IMR-90 (cell line): ENCODE measurements at regions not wholly inside any gene's neighbourhood (a gene's known extent, or its start where the extent isn't known, plus 50 kb on each side); places are given as distances from the start of the nearest gene placed in this dataset.

ENCODE experiments used
- ATAC-seq: fragments of 200-7000 bp; cut with Tn5 transposase; 2 replicates; pipeline ENCODE4 v1.9.1; 2020; ENCODE audit warnings: low read depth, mild to moderate bottlenecking, moderate library complexity
- BruUV-seq: library from RNA; stranded (reverse); fragments of 400-500 nt; replicated peaks from 2 replicates; lab custom pipeline; 2021; lab: Mats Ljungman, UMichigan
- CTCF ChIA-PET: fragments of 300-600 bp; formaldehyde crosslinking; extraction: SDS; loops from one replicate; lab custom pipeline; 2021; ENCODE audit warnings: antibody characterized with exemption; lab: Yijun Ruan, JAX
- POLR2A ChIA-PET: fragments of 300-600 bp; sonication (Branson Sonifier 250); formaldehyde crosslinking; loops from one replicate; lab custom pipeline; 2022; ENCODE audit warnings: antibody characterized with exemption; ENCODE audit not compliant: unreplicated experiment; lab: Charles Lee
- DNase-seq: peaks from one replicate; pipeline ENCODE4 v3.0.0; 2013
- H2AFZ ChIP-seq: replicated peaks from 2 replicates; pipeline ENCODE3; 2013; ENCODE audit warnings: low read length, mild to moderate bottlenecking; ENCODE audit not compliant: poor library complexity
- H2AK5ac ChIP-seq: 2 replicates; pipeline ENCODE4 v1.6.1; 2013; ENCODE audit warnings: low read depth, low read length, inconsistent platforms
- H2AK9ac ChIP-seq: replicated peaks from 2 replicates; pipeline ENCODE3; 2013; ENCODE audit warnings: mild to moderate bottlenecking, low read depth, low read length, moderate library complexity; ENCODE audit not compliant: poor library complexity
- H2BK120ac ChIP-seq: 2 replicates; pipeline ENCODE4 v1.6.1; 2013; ENCODE audit warnings: low read depth, low read length, inconsistent platforms
- H2BK15ac ChIP-seq: 3 replicates; pipeline ENCODE4 v1.6.1; 2013; ENCODE audit warnings: low read depth, low read length, inconsistent platforms
- H2BK20ac ChIP-seq: 2 replicates; pipeline ENCODE4 v1.6.1; 2013; ENCODE audit warnings: low read depth, mild to moderate bottlenecking, inconsistent platforms, low read length, moderate library complexity
- H2BK5ac ChIP-seq: 2 replicates; pipeline ENCODE4 v1.6.1; 2013; ENCODE audit warnings: mild to moderate bottlenecking, low read depth, low read length, inconsistent platforms; ENCODE audit not compliant: poor library complexity, severe bottlenecking
- H3K14ac ChIP-seq: replicated peaks from 2 replicates; pipeline ENCODE4 v1.6.1; 2013; ENCODE audit warnings: low read depth, low read length, inconsistent platforms
- H3K18ac ChIP-seq: 2 replicates; pipeline ENCODE4 v1.6.1; 2013; ENCODE audit warnings: low read depth, low read length, control low read depth
- H3K23ac ChIP-seq: 2 replicates; pipeline ENCODE4 v1.6.1; 2013; ENCODE audit warnings: low read depth, low read length, inconsistent platforms
- H3K27ac ChIP-seq: 2 replicates; pipeline ENCODE4 v1.5.1; 2013; ENCODE audit warnings: mild to moderate bottlenecking, control low read depth, low read length; ENCODE audit not compliant: insufficient read depth
- H3K27me3 ChIP-seq: 2 replicates; pipeline ENCODE4 v1.6.1; 2013; ENCODE audit warnings: low read length; ENCODE audit not compliant: control insufficient read depth, insufficient read depth
- H3K36me3 ChIP-seq: 2 replicates; pipeline ENCODE4 v1.6.1; 2013; ENCODE audit warnings: low read length, mixed read lengths; ENCODE audit not compliant: control insufficient read depth, insufficient read depth
- H3K4ac ChIP-seq: 2 replicates; pipeline ENCODE4 v1.6.1; 2013; ENCODE audit warnings: low read depth, low read length, inconsistent platforms
- H3K4me1 ChIP-seq: 2 replicates; pipeline ENCODE4 v1.6.1; 2013; ENCODE audit warnings: low read length, mixed read lengths; ENCODE audit not compliant: control insufficient read depth, insufficient read depth
- H3K4me2 ChIP-seq: 2 replicates; pipeline ENCODE4 v1.6.1; 2013; ENCODE audit warnings: low read depth, mild to moderate bottlenecking, control low read depth, low read length, moderate library complexity
- H3K4me3 ChIP-seq: 2 replicates; pipeline ENCODE4 v1.5.1; 2013; ENCODE audit warnings: low read depth, mild to moderate bottlenecking, control low read depth, low read length, moderate library complexity; ENCODE audit not compliant: insufficient read depth
- H3K56ac ChIP-seq: 2 replicates; pipeline ENCODE4 v1.6.1; 2013; ENCODE audit warnings: low read length, inconsistent platforms; ENCODE audit not compliant: insufficient read depth; ENCODE audit errors: extremely low read depth
- H3K79me1 ChIP-seq, 2 experiments: 2 replicates each; pipeline ENCODE4 v1.6.1; 2013; ENCODE audit warnings: low read length in 2 of 2, inconsistent platforms in 1 of 2, low read depth in 1 of 2
- H3K9ac ChIP-seq: 2 replicates; pipeline ENCODE4 v1.6.1; 2013; ENCODE audit warnings: low read depth, low read length, control low read depth
- H3K9me1 ChIP-seq: 2 replicates; pipeline ENCODE4 v1.6.1; 2013; ENCODE audit warnings: low read length, inconsistent platforms; ENCODE audit not compliant: insufficient read depth
- H3K9me3 ChIP-seq: 2 replicates; pipeline ENCODE4 v1.6.1; 2013; ENCODE audit warnings: low read length; ENCODE audit not compliant: control insufficient read depth, insufficient read depth
- H4K20me1 ChIP-seq: 2 replicates; pipeline ENCODE4 v1.6.1; 2013; ENCODE audit warnings: low read length, inconsistent platforms; ENCODE audit not compliant: insufficient read depth
- H4K5ac ChIP-seq: 2 replicates; pipeline ENCODE4 v1.6.1; 2013; ENCODE audit warnings: mild to moderate bottlenecking, low read depth, low read length, control low read depth
- H4K8ac ChIP-seq, 2 experiments: 2 replicates each; pipeline ENCODE4 v1.6.1; 2013; ENCODE audit warnings: low read depth in 2 of 2, low read length in 2 of 2, control low read depth in 1 of 2, inconsistent platforms in 1 of 2
- H4K91ac ChIP-seq: 2 replicates; pipeline ENCODE4 v1.6.1; 2013; ENCODE audit warnings: low read depth, low read length, inconsistent platforms; ENCODE audit not compliant: insufficient read depth
- CEBPB ChIP-seq: IDR thresholded peaks from 2 replicates; pipeline ENCODE4 v1.6.1; 2012; ENCODE audit warnings: low read depth, low read length, improper control_type of control experiment
- CHD1 ChIP-seq: IDR thresholded peaks from 2 replicates; pipeline ENCODE4 v1.6.1; 2012; ENCODE audit warnings: low read depth, low read length, improper control_type of control experiment
- FOS ChIP-seq: fragments of 150-350 bp; IDR thresholded peaks from 2 replicates; pipeline ENCODE4 v1.6.1; 2016; ENCODE audit warnings: low read depth, low read length
- MAFK ChIP-seq: IDR thresholded peaks from 2 replicates; pipeline ENCODE4 v1.6.1; 2012; ENCODE audit warnings: low read depth, low read length, improper control_type of control experiment
- MAZ ChIP-seq: IDR thresholded peaks from 2 replicates; pipeline ENCODE4 v1.6.1; 2012; ENCODE audit warnings: low read depth, mild to moderate bottlenecking, low read length, improper control_type of control experiment, moderate library complexity, borderline replicate concordance
- MXI1 ChIP-seq: IDR thresholded peaks from 2 replicates; pipeline ENCODE4 v1.6.1; 2012; ENCODE audit warnings: low read depth, mild to moderate bottlenecking, low read length, moderate library complexity, borderline replicate concordance
- RAD21 ChIP-seq: IDR thresholded peaks from 2 replicates; pipeline ENCODE4 v1.6.1; 2012; ENCODE audit warnings: low read length, improper control_type of control experiment
- RCOR1 ChIP-seq: IDR thresholded peaks from 2 replicates; pipeline ENCODE4 v1.6.1; 2012; ENCODE audit warnings: mild to moderate bottlenecking, low read length, improper control_type of control experiment; ENCODE audit not compliant: insufficient replicate concordance
- SMC3 ChIP-seq: fragments of 150-350 bp; IDR thresholded peaks from 2 replicates; pipeline ENCODE4 v1.6.1; 2016; ENCODE audit warnings: low read depth, mild to moderate bottlenecking, antibody characterized with exemption, low read length, moderate library complexity
- WGBS, 2 experiments: methylation state at CpG; one replicate each; pipeline versions ENCODE4 v1.1.5 to v1.1.7; 2013; ENCODE audit warnings: missing lambda C conversion rate in 2 of 2; ENCODE audit not compliant: insufficient read length in 1 of 2; ENCODE audit errors: extremely low coverage in 2 of 2; 5-methylcytosine and 5-hydroxymethylcytosine counted together
- dilution Hi-C: fragments of 300-500 bp; cut with HindIII; formaldehyde crosslinking; loops from one replicate; pipeline ENCODE4 v1.14.3; 2018; ENCODE audit warnings: low sequenced_read_pairs; ENCODE audit not compliant: unreplicated experiment
- in situ Hi-C: fragments of 300-500 bp; cut with MboI; formaldehyde crosslinking; loops from 3 replicates; pipeline ENCODE4 v1.14.3; 2019; ENCODE audit warnings: low sequenced_read_pairs, inconsistent platforms, mixed read lengths
- intact Hi-C: fragments of 100-400 bp; cut with micrococcal nuclease; formaldehyde crosslinking; loops from 2 replicates; pipeline ENCODE4 v1.10.0; 2022
- TF ChIP-seq, protein P1 (sequence below): fragments of 150-350 bp; IDR thresholded peaks from 2 replicates; pipeline ENCODE4 v1.6.1; 2017; ENCODE audit warnings: mild to moderate bottlenecking, antibody characterized with exemption, low read length, low read depth

DNA sequence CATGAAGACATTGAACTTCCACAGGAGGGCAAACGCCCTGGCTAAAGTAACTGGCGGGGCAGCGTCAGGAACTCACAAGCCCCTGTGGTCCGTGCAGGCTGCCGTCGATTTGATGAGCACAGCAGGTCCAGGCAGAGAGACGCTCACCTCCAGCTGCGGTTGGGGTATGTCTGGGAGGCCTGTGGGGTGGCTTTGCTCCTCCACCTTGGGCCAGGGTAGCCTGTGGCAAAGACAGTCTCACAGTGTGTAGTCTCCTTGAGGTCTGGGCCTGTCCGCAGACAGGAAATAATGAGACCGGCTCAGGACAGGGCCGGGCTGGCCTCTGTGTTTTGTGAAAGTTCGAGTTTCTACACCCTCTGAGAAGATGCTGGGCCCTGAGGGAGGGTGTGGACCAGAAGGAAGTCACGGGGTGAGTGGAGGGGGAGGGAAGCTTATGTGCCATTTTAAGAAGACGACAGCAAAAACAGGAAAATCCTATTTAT lies 103.3 kb downstream of the METRNL start:
- H3K18ac ChIP-seq = no peak overlapping the region
- H2AFZ ChIP-seq = no peak overlapping the region
- peaks cover 44% of the 10 kb centered on the region for H3K27me3 ChIP-seq
- no peak overlapping the region for H3K9ac ChIP-seq
- ATAC-seq (no peak), DNase-seq (no peak)
- in situ Hi-C loops (no loop called here), dilution Hi-C loops (no loop called here), intact Hi-C loops (no loop called here)
- no peak overlapping the region for H2AK9ac ChIP-seq
- H3K27ac ChIP-seq = no peak overlapping the region
- WGBS, 2 experiments = 71% methylated on average over 4 of the region's 14 CpGs; no CpG with 5 or more reads in 1 of the 2 experiments
- H2BK15ac ChIP-seq = no peak overlapping the region
- H4K5ac ChIP-seq = no peak overlapping the region
- no peak overlapping the region for H3K4me3 ChIP-seq
- no peak for TF ChIP-seq FOS
- no peak for TF ChIP-seq MAFK
- no peak for TF ChIP-seq SMC3
- no peak for TF ChIP-seq MAZ
- TF ChIP-seq CHD1 = no peak
- TF ChIP-seq RAD21 = no peak
- no peak for TF ChIP-seq CEBPB
- TF ChIP-seq, protein P1, sequence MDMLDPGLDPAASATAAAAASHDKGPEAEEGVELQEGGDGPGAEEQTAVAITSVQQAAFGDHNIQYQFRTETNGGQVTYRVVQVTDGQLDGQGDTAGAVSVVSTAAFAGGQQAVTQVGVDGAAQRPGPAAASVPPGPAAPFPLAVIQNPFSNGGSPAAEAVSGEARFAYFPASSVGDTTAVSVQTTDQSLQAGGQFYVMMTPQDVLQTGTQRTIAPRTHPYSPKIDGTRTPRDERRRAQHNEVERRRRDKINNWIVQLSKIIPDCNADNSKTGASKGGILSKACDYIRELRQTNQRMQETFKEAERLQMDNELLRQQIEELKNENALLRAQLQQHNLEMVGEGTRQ = no peak
- no peak for TF ChIP-seq RCOR1
- TF ChIP-seq MXI1 = no peak
- H3K4ac ChIP-seq = no peak overlapping the region
- H2AK5ac ChIP-seq = no peak overlapping the region
- no peak overlapping the region for H2BK20ac ChIP-seq
- H3K23ac ChIP-seq = no peak overlapping the region
- no peak overlapping the region for H2BK120ac ChIP-seq
- ChIA-PET CTCF (no interaction called here), POLR2A (no interaction called here)
- no peaks in the 10 kb centered on the region for H3K36me3 ChIP-seq
- peaks cover 5% of the 10 kb centered on the region for H3K9me3 ChIP-seq
- BruUV-seq = no TSS peak
- H4K91ac ChIP-seq = no peak overlapping the region
- H4K8ac ChIP-seq = no peak overlapping the region
- H4K20me1 ChIP-seq = no peaks in the 10 kb centered on the region
- H3K4me1 ChIP-seq = no peaks in the 10 kb centered on the region; the same call in 1 of the 2 replicates
- no peak overlapping the region for H3K56ac ChIP-seq
- H3K79me1 ChIP-seq = no peaks in the 10 kb centered on the region
- H3K4me2 ChIP-seq = no peak overlapping the region
- no peaks in the 10 kb centered on the region for H3K9me1 ChIP-seq
- no peak overlapping the region for H2BK5ac ChIP-seq
- no peak overlapping the region for H3K14ac ChIP-seq
